ENCODE measurements at regions not wholly inside any gene's neighbourhood (a gene's known extent, or its start where the extent isn't known, plus 50 kb on each side); places are given as distances from the start of the nearest gene placed in this dataset.

GRCh38 chr1:104989012-104989411 is 1239.3 kb downstream of the AMY1C start:
- ATAC-seq (no peak), DNase-seq (ENCODE audit: low read depth, low spot score) (no peak)
- in situ Hi-C loops (cut with HindIII; ENCODE audit: low pct_unique_long_range_greater_than_20kb, low sequenced_read_pairs) = no loop called here
- BruUV-seq (replicated peaks) = no TSS peak
- Histone ChIP-seq H3K4me1 (ENCODE audit: control insufficient read depth, insufficient read depth, low read length) (no peaks in the 10 kb centered on the region), H3K9me3 (ENCODE audit: control insufficient read depth, insufficient read depth, low read depth, low read length) (no peaks in the 10 kb centered on the region), H3K36me3 (ENCODE audit: control insufficient read depth, insufficient read depth, low read length) (no peaks in the 10 kb centered on the region), H3K27me3 (ENCODE audit: control insufficient read depth, insufficient read depth, low read length) (no peaks in the 10 kb centered on the region), H3K4me3 (ENCODE audit: low read depth in 2 of 2, low read length in 2 of 2) (no peak overlapping the region), H3K27ac (ENCODE audit: low read length) (no peak overlapping the region)
- ChIA-PET CTCF (no interaction called here), POLR2A (no interaction called here)
- TF ChIP-seq SIN3A (IDR thresholded peaks at IDR 0.05; ENCODE audit: borderline replicate concordance, insufficient read depth, low read depth, low read length) (no peak), CTCF (IDR thresholded peaks at IDR 0.05) (no peak), TCF7L2 (IDR thresholded peaks at IDR 0.05; ENCODE audit: low read depth, low read length) (no peak), REST (IDR thresholded peaks at IDR 0.05; ENCODE audit: insufficient read depth in 1 of 2, low read depth in 2 of 2, low read length in 1 of 2) (no peak), POLR2AphosphoS5 (IDR thresholded peaks at IDR 0.05; ENCODE audit: low read depth, low read length) (no peak)
- intact Hi-C loops (cut with micrococcal nuclease; ENCODE audit: unreplicated experiment) = no loop called here

- no peaks in the 10 kb centered on the region for H3K27me3 ChIP-seq (ENCODE audit: control insufficient read depth, insufficient read depth, low read length)
- no peak overlapping the region for H3K4me3 ChIP-seq (ENCODE audit: low read depth in 2 of 2, low read length in 2 of 2)
- no peak for ATAC-seq
- DNase-seq (ENCODE audit: low read depth, low spot score) = no peak
- no peaks in the 10 kb centered on the region for H3K9me3 ChIP-seq (ENCODE audit: control insufficient read depth, insufficient read depth, low read depth, low read length)
- ChIA-PET CTCF (no interaction called here), POLR2A (interaction anchor here (0.6 kb wide), 1 partner anchor 151 kb away, joined by 3 read pairs; no protein-coding TSS in a partner anchor)
- TF ChIP-seq TCF7L2 (IDR thresholded peaks at IDR 0.05; ENCODE audit: low read depth, low read length) = no peak
- TF ChIP-seq REST (IDR thresholded peaks at IDR 0.05; ENCODE audit: insufficient read depth in 1 of 2, low read depth in 2 of 2, low read length in 1 of 2) = no peak
- no peak for TF ChIP-seq SIN3A (IDR thresholded peaks at IDR 0.05; ENCODE audit: borderline replicate concordance, insufficient read depth, low read depth, low read length)
- TF ChIP-seq POLR2AphosphoS5 (IDR thresholded peaks at IDR 0.05; ENCODE audit: low read depth, low read length) = no peak
- no peak for TF ChIP-seq CTCF (IDR thresholded peaks at IDR 0.05)
- H3K4me1 ChIP-seq (ENCODE audit: control insufficient read depth, insufficient read depth, low read length) = no peaks in the 10 kb centered on the region
- H3K27ac ChIP-seq (ENCODE audit: low read length) = no peak overlapping the region
- BruUV-seq (replicated peaks) = no TSS peak
- H3K36me3 ChIP-seq (ENCODE audit: control insufficient read depth, insufficient read depth, low read length) = no peaks in the 10 kb centered on the region
- intact Hi-C loops (cut with micrococcal nuclease; ENCODE audit: unreplicated experiment) = no loop called here
- in situ Hi-C loops (cut with HindIII; ENCODE audit: low pct_unique_long_range_greater_than_20kb, low sequenced_read_pairs) = no loop called here
Observed at GRCh38 chr1:104991702-104992101, 1242.0 kb downstream of the AMY1C start.

All from Panc1 (cell line).